ENCODE measurements at regions not wholly inside any gene's neighbourhood (a gene's known extent, or its start where the extent isn't known, plus 50 kb on each side); places are given as distances from the start of the nearest gene placed in this dataset.

DNA sequence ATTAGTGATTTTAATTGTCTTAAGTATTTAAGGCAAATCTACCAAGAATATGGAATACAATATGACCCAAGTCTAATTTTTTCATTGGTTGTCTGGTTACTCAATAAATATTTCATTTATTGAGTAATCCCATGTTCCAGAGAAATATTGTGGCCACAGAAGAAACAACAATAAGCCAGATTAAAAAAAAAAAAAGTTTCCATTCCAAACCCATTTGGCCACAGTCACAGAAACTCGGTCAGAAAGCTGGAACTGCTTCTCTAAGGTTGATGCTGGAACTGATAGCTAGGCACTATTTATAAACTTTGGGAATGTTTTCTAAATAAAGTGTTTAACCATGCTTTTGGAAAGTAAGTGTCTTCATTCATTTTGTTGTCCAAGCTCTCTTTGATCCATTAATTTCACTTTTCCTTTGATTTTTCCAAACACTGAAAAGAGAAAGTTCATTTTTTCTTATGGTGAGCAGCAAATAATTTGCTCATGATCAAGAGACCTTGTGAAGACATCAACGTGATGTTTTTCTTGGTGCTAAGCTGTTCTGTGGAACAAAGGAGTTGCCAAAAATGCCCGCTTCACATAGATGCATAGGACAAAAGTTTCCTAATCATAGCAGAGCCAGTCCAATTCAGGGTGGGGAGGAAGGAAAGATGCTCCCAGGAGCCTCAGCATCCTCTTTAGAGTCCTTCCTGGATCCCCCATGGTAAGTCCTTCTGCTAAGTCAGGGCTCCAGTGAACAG lies 72.1 kb upstream of the CCBE1 start:
- no peak overlapping the region for H3K27ac ChIP-seq
- H3K4me3 ChIP-seq: no peak overlapping the region
- no peaks in the 10 kb centered on the region for H3K9me3 ChIP-seq (ENCODE audit: low read depth, low read length)
- no peak for DNase-seq (ENCODE audit: low read depth, low spot score)
- no peaks in the 10 kb centered on the region for H3K36me3 ChIP-seq (ENCODE audit: insufficient read depth, low read length)
- TF ChIP-seq EZH2 (IDR thresholded peaks at IDR 0.05) (no peak), POLR2AphosphoS5 (IDR thresholded peaks at IDR 0.05; ENCODE audit: borderline replicate concordance, low read depth, low read length) (no peak), FOXP2 (optimal IDR thresholded peaks at IDR 0.05; ENCODE audit: control extremely low read depth, extremely low read length, insufficient read depth) (no peak)
- no peak overlapping the region for H3K9ac ChIP-seq (ENCODE audit: insufficient read length)

GRCh38 chr18:59768409-59768808 lies 71.2 kb upstream of the CCBE1 start:
- H3K9me3 ChIP-seq (ENCODE audit: low read depth, low read length): no peaks in the 10 kb centered on the region
- H3K36me3 ChIP-seq (ENCODE audit: insufficient read depth, low read length): no peaks in the 10 kb centered on the region
- no peak overlapping the region for H3K4me3 ChIP-seq
- no peak for DNase-seq (ENCODE audit: low read depth, low spot score)
- H3K27ac ChIP-seq: no peak overlapping the region
- no peak overlapping the region for H3K9ac ChIP-seq (ENCODE audit: insufficient read length)
- TF ChIP-seq FOXP2 (optimal IDR thresholded peaks at IDR 0.05; ENCODE audit: control extremely low read depth, extremely low read length, insufficient read depth): no peak

DNA sequence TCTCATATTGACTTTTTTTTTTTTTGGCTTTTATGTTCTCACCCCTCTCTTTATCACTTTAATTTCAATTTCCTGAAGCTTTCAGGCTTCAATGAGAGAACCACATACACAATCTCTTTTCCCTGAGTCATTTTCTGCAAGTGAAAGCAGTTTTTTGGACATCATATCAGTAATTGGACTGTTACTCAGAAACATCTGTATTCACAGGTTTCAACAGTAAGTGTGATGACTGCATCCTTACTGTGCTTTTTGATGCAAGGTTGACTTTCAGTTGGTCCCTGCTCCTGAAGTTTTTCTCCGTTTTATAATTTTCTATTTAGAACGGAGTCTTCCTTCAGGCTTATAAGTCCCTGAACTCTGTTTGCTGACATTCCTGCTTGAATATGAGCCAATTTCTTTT lies 70.5 kb upstream of the CCBE1 start:
- no peak overlapping the region for H3K4me3 ChIP-seq
- H3K9ac ChIP-seq (ENCODE audit: insufficient read length): no peak overlapping the region
- H3K27ac ChIP-seq: no peak overlapping the region
- H3K9me3 ChIP-seq (ENCODE audit: low read depth, low read length): no peaks in the 10 kb centered on the region
- H3K36me3 ChIP-seq (ENCODE audit: insufficient read depth, low read length): no peaks in the 10 kb centered on the region
- DNase-seq (ENCODE audit: low read depth, low spot score): no peak
- TF ChIP-seq EZH2 (IDR thresholded peaks at IDR 0.05) (no peak), POLR2AphosphoS5 (IDR thresholded peaks at IDR 0.05; ENCODE audit: borderline replicate concordance, low read depth, low read length) (no peak), FOXP2 (optimal IDR thresholded peaks at IDR 0.05; ENCODE audit: control extremely low read depth, extremely low read length, insufficient read depth) (no peak)

GRCh38 chr18:59765343-59765742 lies 68.1 kb upstream of the CCBE1 start:
- Histone ChIP-seq H3K4me3 (no peak overlapping the region), H3K9me3 (ENCODE audit: low read depth, low read length) (no peaks in the 10 kb centered on the region), H3K36me3 (ENCODE audit: insufficient read depth, low read length) (no peaks in the 10 kb centered on the region), H3K9ac (ENCODE audit: insufficient read length) (no peak overlapping the region), H3K27ac (no peak overlapping the region)
- no peak for DNase-seq (ENCODE audit: low read depth, low spot score)
- TF ChIP-seq POLR2AphosphoS5 (IDR thresholded peaks at IDR 0.05; ENCODE audit: borderline replicate concordance, low read depth, low read length) (no peak), FOXP2 (optimal IDR thresholded peaks at IDR 0.05; ENCODE audit: control extremely low read depth, extremely low read length, insufficient read depth) (no peak), EZH2 (IDR thresholded peaks at IDR 0.05) (no peak)

DNA sequence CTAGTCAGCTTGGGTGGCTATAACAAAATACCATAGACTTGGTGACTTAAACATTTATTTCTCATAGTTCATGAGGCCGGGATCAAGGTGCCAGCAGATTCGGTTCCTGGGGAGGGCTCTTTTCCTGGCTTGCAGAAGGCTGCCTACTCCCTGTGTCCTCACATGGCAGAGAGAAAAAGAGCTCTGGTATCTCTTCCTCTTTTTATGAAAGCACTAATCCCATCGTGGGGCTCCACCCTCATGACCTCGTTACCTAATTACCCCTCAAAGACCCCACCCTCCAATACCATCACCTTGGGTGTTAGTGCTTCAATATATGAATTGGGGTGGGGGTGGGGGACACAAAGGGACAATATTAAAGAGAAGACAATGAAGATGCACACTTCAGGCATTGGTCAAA lies 67.1 kb upstream of the CCBE1 start:
- TF ChIP-seq POLR2AphosphoS5 (IDR thresholded peaks at IDR 0.05; ENCODE audit: borderline replicate concordance, low read depth, low read length) (no peak), FOXP2 (optimal IDR thresholded peaks at IDR 0.05; ENCODE audit: control extremely low read depth, extremely low read length, insufficient read depth) (no peak), EZH2 (IDR thresholded peaks at IDR 0.05) (no peak)
- H3K36me3 ChIP-seq (ENCODE audit: insufficient read depth, low read length): no peaks in the 10 kb centered on the region
- H3K27ac ChIP-seq: no peak overlapping the region
- H3K9me3 ChIP-seq (ENCODE audit: low read depth, low read length): no peaks in the 10 kb centered on the region
- no peak overlapping the region for H3K4me3 ChIP-seq
- no peak overlapping the region for H3K9ac ChIP-seq (ENCODE audit: insufficient read length)
- no peak for DNase-seq (ENCODE audit: low read depth, low spot score)

- H3K27ac ChIP-seq: no peak overlapping the region
- TF ChIP-seq EZH2 (IDR thresholded peaks at IDR 0.05) (no peak), FOXP2 (optimal IDR thresholded peaks at IDR 0.05; ENCODE audit: control extremely low read depth, extremely low read length, insufficient read depth) (no peak), POLR2AphosphoS5 (IDR thresholded peaks at IDR 0.05; ENCODE audit: borderline replicate concordance, low read depth, low read length) (no peak)
- H3K4me3 ChIP-seq: no peak overlapping the region
Observed at GRCh38 chr18:59763541-59764136, 66.4 kb upstream of the CCBE1 start.

GRCh38 chr18:59760619-59761600 lies 63.7 kb upstream of the CCBE1 start:
- Histone ChIP-seq H3K27ac (no peak overlapping the region), H3K4me3 (no peak overlapping the region), H3K36me3 (ENCODE audit: insufficient read depth, low read length) (no peaks in the 10 kb centered on the region), H3K9me3 (ENCODE audit: low read depth, low read length) (no peaks in the 10 kb centered on the region), H3K9ac (ENCODE audit: insufficient read length) (no peak overlapping the region)
- TF ChIP-seq FOXP2 (optimal IDR thresholded peaks at IDR 0.05; ENCODE audit: control extremely low read depth, extremely low read length, insufficient read depth): no peak
- no peak for TF ChIP-seq POLR2AphosphoS5 (IDR thresholded peaks at IDR 0.05; ENCODE audit: borderline replicate concordance, low read depth, low read length)
- TF ChIP-seq EZH2 (IDR thresholded peaks at IDR 0.05): no peak
- no peak for DNase-seq (ENCODE audit: low read depth, low spot score)

More at GRCh38 chr18:59763541-59764136, 66.4 kb upstream of the CCBE1 start:
- no peak for DNase-seq (ENCODE audit: low read depth, low spot score)
- Histone ChIP-seq H3K36me3 (ENCODE audit: insufficient read depth, low read length) (no peaks in the 10 kb centered on the region), H3K9ac (ENCODE audit: insufficient read length) (no peak overlapping the region), H3K9me3 (ENCODE audit: low read depth, low read length) (no peaks in the 10 kb centered on the region)

GRCh38 chr18:59760212-59760611 lies 63.0 kb upstream of the CCBE1 start:
- Histone ChIP-seq H3K4me3 (no peak overlapping the region), H3K36me3 (ENCODE audit: insufficient read depth, low read length) (no peaks in the 10 kb centered on the region), H3K27ac (no peak overlapping the region), H3K9ac (ENCODE audit: insufficient read length) (no peak overlapping the region), H3K9me3 (ENCODE audit: low read depth, low read length) (no peaks in the 10 kb centered on the region)
- DNase-seq (ENCODE audit: low read depth, low spot score): no peak
- no peak for TF ChIP-seq FOXP2 (optimal IDR thresholded peaks at IDR 0.05; ENCODE audit: control extremely low read depth, extremely low read length, insufficient read depth)
- TF ChIP-seq EZH2 (IDR thresholded peaks at IDR 0.05): no peak
- no peak for TF ChIP-seq POLR2AphosphoS5 (IDR thresholded peaks at IDR 0.05; ENCODE audit: borderline replicate concordance, low read depth, low read length)

Data from SK-N-MC (cell line).